GM12878 (cell line): ENCODE measurements at regions not wholly inside any gene's neighbourhood (a gene's known extent, or its start where the extent isn't known, plus 50 kb on each side); places are given as distances from the start of the nearest gene placed in this dataset.

ENCODE experiments used
- ATAC-seq: fragments of 200-7000 bp; cut with Tn5 transposase; 3 replicates; pipeline ENCODE4 v1.9.1; 2020; ENCODE audit warnings: mild to moderate bottlenecking, moderate library complexity
- BruUV-seq: library from RNA; stranded (reverse); fragments of 400-500 nt; replicated peaks from 2 replicates; lab custom pipeline; 2021; lab: Mats Ljungman, UMichigan
- CTCF ChIA-PET: fragments of 300-600 bp; sonication (Branson Sonifier 250); formaldehyde crosslinking; extraction: SDS; loops from one replicate; lab custom pipeline; 2021; ENCODE audit warnings: inconsistent platforms; lab: Yijun Ruan, JAX
- POLR2A ChIA-PET: fragments of 350-600 bp; formaldehyde crosslinking; extraction: SDS; loops from one replicate; lab custom pipeline; 2021; ENCODE audit warnings: inconsistent platforms; lab: Charles Lee
- RAD21 ChIA-PET: fragments of 300-600 bp; sonication (Branson Sonifier 250); formaldehyde crosslinking; loops from one replicate; lab custom pipeline; 2023; ENCODE audit warnings: antibody characterized with exemption; ENCODE audit not compliant: unreplicated experiment; lab: Charles Lee
- SMC1A ChIA-PET: fragments of 300-600 bp; sonication (Branson Sonifier 250); formaldehyde crosslinking; loops from one replicate; lab custom pipeline; 2023; ENCODE audit not compliant: unreplicated experiment, uncharacterized antibody; lab: Charles Lee
- DNase-seq: peaks from one replicate; pipeline ENCODE4 v3.0.0-alpha.2; 2011; ENCODE audit warnings: low read depth, low spot score
- FAIRE-seq: peaks from 3 replicates; lab custom pipeline; 2011; peaks lifted over from hg19 to GRCh38; lab: Jason Lieb, UNC
- H2AFZ ChIP-seq: 2 replicates; pipeline ENCODE4 v1.6.0; 2011; ENCODE audit warnings: low read depth, low read length, control low read depth; ENCODE audit not compliant: control insufficient read depth
- H3K27ac ChIP-seq: 2 replicates; pipeline ENCODE4 v1.5.1; 2011; ENCODE audit warnings: control low read depth; ENCODE audit not compliant: control insufficient read depth, insufficient read depth
- H3K27me3 ChIP-seq, 2 experiments: replicated peaks in 1 of 2; 2 replicates each; pipeline versions ENCODE4 v1.6.0 to v1.6.1; 2011; ENCODE audit warnings: low read length in 1 of 2; ENCODE audit not compliant: control insufficient read depth in 2 of 2, insufficient read depth in 2 of 2
- H3K36me3 ChIP-seq, 2 experiments: 2 replicates each; pipeline ENCODE4 v1.5.1; 2011; ENCODE audit warnings: low read length in 1 of 2; ENCODE audit not compliant: control insufficient read depth in 2 of 2, insufficient read depth in 2 of 2
- H3K4me1 ChIP-seq: 2 replicates; pipeline ENCODE4 v1.6.1; 2011; ENCODE audit warnings: mild to moderate bottlenecking, low read length, moderate library complexity, mixed read lengths; ENCODE audit not compliant: control insufficient read depth, insufficient read depth
- H3K4me2 ChIP-seq: 2 replicates; pipeline ENCODE4 v1.6.0; 2011; ENCODE audit warnings: control low read depth; ENCODE audit not compliant: control insufficient read depth, insufficient read depth
- H3K4me3 ChIP-seq: fragments of 200-600 bp; sonication (generic); 2 replicates; pipeline ENCODE4 v1.5.1; 2016
- H3K79me2 ChIP-seq: 2 replicates; pipeline ENCODE4 v1.6.0; 2011; ENCODE audit warnings: low read length; ENCODE audit not compliant: control insufficient read depth, insufficient read depth
- H3K9ac ChIP-seq: 2 replicates; pipeline ENCODE4 v1.8.0; 2011; ENCODE audit warnings: low read length, control low read depth, mixed read lengths; ENCODE audit not compliant: control insufficient read depth, insufficient read depth
- H3K9me3 ChIP-seq: replicated peaks from 3 replicates; pipeline ENCODE4 v1.5.1; 2011; ENCODE audit warnings: mild to moderate bottlenecking, low read length; ENCODE audit not compliant: control insufficient read depth, insufficient read depth
- H4K20me1 ChIP-seq: 2 replicates; pipeline ENCODE4 v1.6.0; 2011; ENCODE audit not compliant: control insufficient read depth, insufficient read depth
- DPF2 ChIP-seq: fragments of 450-650 bp; IDR thresholded peaks from 2 replicates; pipeline ENCODE4 v1.6.1; 2017; ENCODE audit warnings: mild to moderate bottlenecking
- EED ChIP-seq: sonication (generic); IDR thresholded peaks from 2 replicates; pipeline ENCODE4 v1.6.1; 2016; ENCODE audit warnings: antibody characterized with exemption, low read depth
- ELK1 ChIP-seq: IDR thresholded peaks from 2 replicates; pipeline ENCODE4 v1.6.1; 2012; ENCODE audit warnings: low read depth, low read length, improper control_type of control experiment
- ESRRA ChIP-seq: IDR thresholded peaks from 2 replicates; pipeline ENCODE4 v1.6.1; 2012; ENCODE audit warnings: mild to moderate bottlenecking, low read length, improper control_type of control experiment
- FOXM1 ChIP-seq: IDR thresholded peaks from 2 replicates; pipeline ENCODE4 v1.6.1; 2012; ENCODE audit warnings: low read depth, mild to moderate bottlenecking, inconsistent platforms, low read length, moderate library complexity
- GABPA ChIP-seq: IDR thresholded peaks from 2 replicates; pipeline ENCODE4 v1.6.1; 2014; ENCODE audit warnings: antibody characterized with exemption, low read depth, mild to moderate bottlenecking, inconsistent platforms
- HDGF ChIP-seq: fragments of 450-650 bp; IDR thresholded peaks from 2 replicates; pipeline ENCODE4 v1.6.1; 2016; ENCODE audit warnings: antibody characterized with exemption
- IRF4 ChIP-seq: IDR thresholded peaks from 2 replicates; pipeline ENCODE4 v1.6.1; 2011; ENCODE audit warnings: low read depth, low read length
- KAT2A ChIP-seq: conservative IDR thresholded peaks from 2 replicates; pipeline ENCODE4 v1.6.1; 2011; ENCODE audit warnings: low read depth, low read length; ENCODE audit not compliant: control insufficient read depth
- KDM1A ChIP-seq: fragments of 200-600 bp; sonication (generic); IDR thresholded peaks from 2 replicates; pipeline ENCODE4 v1.6.1; 2016; ENCODE audit warnings: borderline replicate concordance
- MTA2 ChIP-seq: fragments of 450-650 bp; IDR thresholded peaks from 2 replicates; pipeline ENCODE4 v1.6.1; 2016; ENCODE audit warnings: low read depth, mild to moderate bottlenecking, moderate library complexity
- NR2C1 ChIP-seq: fragments of 450-650 bp; IDR thresholded peaks from 2 replicates; pipeline ENCODE4 v1.6.1; 2017; ENCODE audit warnings: antibody characterized with exemption, mild to moderate bottlenecking, moderate library complexity
- NR2F1 ChIP-seq: fragments of 450-650 bp; conservative IDR thresholded peaks from 2 replicates; pipeline ENCODE4 v1.6.1; 2017; ENCODE audit warnings: mild to moderate bottlenecking
- PAX5 ChIP-seq: IDR thresholded peaks from 2 replicates; pipeline ENCODE4 v1.6.1; 2011; ENCODE audit warnings: low read depth, low read length, borderline replicate concordance
- RAD51 ChIP-seq: fragments of 450-650 bp; IDR thresholded peaks from 2 replicates; pipeline ENCODE4 v1.6.1; 2016; ENCODE audit warnings: moderate library complexity, mild to moderate bottlenecking, inconsistent platforms
- SRF ChIP-seq, 2 experiments: IDR thresholded peaks; 2 replicates each; pipeline ENCODE4 v1.6.1; 2011; ENCODE audit warnings: low read depth in 2 of 2, low read length in 2 of 2, mild to moderate bottlenecking in 1 of 2, moderate library complexity in 1 of 2
- TCF12 ChIP-seq: IDR thresholded peaks from 2 replicates; pipeline ENCODE4 v1.6.1; 2011; ENCODE audit warnings: low read depth, mild to moderate bottlenecking, low read length
- WRNIP1 ChIP-seq: IDR thresholded peaks from 2 replicates; pipeline ENCODE4 v1.6.1; 2011; ENCODE audit warnings: low read depth, low read length, improper control_type of control experiment, borderline replicate concordance
- ZBTB4 ChIP-seq: fragments of 450-650 bp; formaldehyde crosslinking; IDR thresholded peaks from 2 replicates; pipeline ENCODE4 v1.4.0; 2022; ENCODE audit warnings: mild to moderate bottlenecking, moderate library complexity
- WGBS: methylation state at CpG from one replicate; pipeline ENCODE4 v1.1.6; 2016; ENCODE audit warnings: low lambda C conversion rate; ENCODE audit not compliant: insufficient replicate concordance, insufficient coverage; ENCODE audit errors: missing lambda C conversion rate; 5-methylcytosine and 5-hydroxymethylcytosine counted together
- in situ Hi-C: fragments of 300-500 bp; cut with MboI; formaldehyde crosslinking; loops from 9 replicates; pipeline ENCODE4 v1.14.3; 2018; ENCODE audit warnings: mixed read lengths
- intact Hi-C: fragments of 100-400 bp; cut with micrococcal nuclease; formaldehyde crosslinking; loops from one replicate; pipeline ENCODE4 v1.14.2; 2022; ENCODE audit not compliant: unreplicated experiment

- TF ChIP-seq ELK1 (no peak), NR2C1 (no peak), NR2F1 (no peak), IRF4 (no peak), FOXM1 (no peak), KDM1A (no peak), ESRRA (no peak)
- TF ChIP-seq, all 136 proteins: peak for 0
Measured at GRCh38 chr9:85212209-85212608, 529.5 kb downstream of the AGTPBP1 start (continued).

- WGBS = 26% methylated on average over 1 of the region's 1 CpG
- in situ Hi-C loops = no loop called here
- POLR2A ChIA-PET = no interaction called here
Measured at GRCh38 chr9:85208666-85209065, 533.1 kb downstream of the AGTPBP1 start.

More at GRCh38 chr9:85208666-85209065, 533.1 kb downstream of the AGTPBP1 start:
- H3K4me1 ChIP-seq = no peaks in the 10 kb centered on the region
- no peak for DNase-seq
- no peaks in the 10 kb centered on the region for H3K79me2 ChIP-seq
- no peak overlapping the region for H3K27ac ChIP-seq
- FAIRE-seq = no peak
- ChIA-PET RAD21 (no interaction called here), CTCF (no interaction called here), SMC1A (no interaction called here)
- H3K36me3 ChIP-seq = no peaks in the 10 kb centered on the region
- no TSS peak for BruUV-seq
- no peaks in the 10 kb centered on the region for H3K27me3 ChIP-seq
- no peak overlapping the region for H3K4me3 ChIP-seq
- H3K9ac ChIP-seq = no peak overlapping the region
- H4K20me1 ChIP-seq = no peaks in the 10 kb centered on the region
- no peaks in the 10 kb centered on the region for H3K9me3 ChIP-seq
- no peak for ATAC-seq
- no peak overlapping the region for H3K4me2 ChIP-seq
- no peak overlapping the region for H2AFZ ChIP-seq
- intact Hi-C loops = no loop called here
- TF ChIP-seq ESRRA (no peak), EED (no peak), ZBTB4 (CRISPR knock-in tag) (no peak), HDGF (no peak), SRF (IDR thresholded peaks at IDR 0.05; ENCODE audit: low read depth in 2 of 2, low read length in 2 of 2) (no peak), KAT2A (no peak), PAX5 (no peak), GABPA (no peak), WRNIP1 (no peak), MTA2 (no peak), TCF12 (no peak), DPF2 (no peak), RAD51 (no peak)
